Left kidney (tissue), 1 donor: ENCODE measurements at regions not wholly inside any gene's neighbourhood (a gene's known extent, or its start where the extent isn't known, plus 50 kb on each side); places are given as distances from the start of the nearest gene placed in this dataset.
"Not testable (repeated sequence)": the region's sequence is repeated elsewhere in the genome, so short reads cannot be mapped to it uniquely, and the experiment has no call there.

Experiments used
- DNase-seq: peaks from one replicate; pipeline ENCODE4 v3.0.0-alpha.2; 2013

- no peak for DNase-seq
Measured at GRCh38 chr12:131375261-131375971, 335.5 kb upstream of the SFSWAP start.

- DNase-seq, result no peak
Measured at GRCh38 chr12:131375972-131376345, 334.9 kb upstream of the SFSWAP start.

- no peak for DNase-seq
Measured at GRCh38 chr12:131378176-131378842, 332.6 kb upstream of the SFSWAP start.

- DNase-seq, result no peak
Measured at GRCh38 chr12:131378861-131379665, 331.8 kb upstream of the SFSWAP start.

- no peak for DNase-seq
Measured at GRCh38 chr12:131379738-131380137, 331.2 kb upstream of the SFSWAP start.

- DNase-seq, result no peak
Measured at GRCh38 chr12:131380220-131380964, 330.5 kb upstream of the SFSWAP start.

- DNase-seq, result no peak
Measured at GRCh38 chr12:131380965-131381705, 329.8 kb upstream of the SFSWAP start.

- no peak for DNase-seq
Measured at GRCh38 chr12:131381716-131382430, 329.0 kb upstream of the SFSWAP start.

- DNase-seq, result no peak
Measured at GRCh38 chr12:131383291-131383690, 327.6 kb upstream of the SFSWAP start.

- no peak for DNase-seq
Measured at GRCh38 chr12:131383741-131384543, 326.9 kb upstream of the SFSWAP start.

GRCh38 chr12:131384544-131384855 is 326.4 kb upstream of the SFSWAP start:
- no peak for DNase-seq

GRCh38 chr12:131385313-131386166 is 325.4 kb upstream of the SFSWAP start:
- no peak for DNase-seq

- no peak for DNase-seq
Measured at GRCh38 chr12:131386167-131386521, 324.7 kb upstream of the SFSWAP start.

GRCh38 chr12:131386781-131387180 is 324.1 kb upstream of the SFSWAP start:
- DNase-seq, result no peak

GRCh38 chr12:131387281-131388163 is 323.4 kb upstream of the SFSWAP start:
- DNase-seq, result no peak

- DNase-seq, result not testable (repeated sequence)
Measured at GRCh38 chr12:131388164-131389053, 322.5 kb upstream of the SFSWAP start.
